ENCODE measurements at regions not wholly inside any gene's neighbourhood (a gene's known extent, or its start where the extent isn't known, plus 50 kb on each side); places are given as distances from the start of the nearest gene placed in this dataset.

GRCh38 chr10:130739757-130740145, 571.8 kb downstream of the TCERG1L start:
- TF ChIP-seq POLR2A (IDR thresholded peaks at IDR 0.05) = no peak
- TF ChIP-seq EP300 (IDR thresholded peaks at IDR 0.05) = no peak
